Nephron progenitor cell (in vitro differentiated cells): ENCODE measurements at regions not wholly inside any gene's neighbourhood (a gene's known extent, or its start where the extent isn't known, plus 50 kb on each side); places are given as distances from the start of the nearest gene placed in this dataset.
"Not testable (repeated sequence)": the region's sequence is repeated elsewhere in the genome, so short reads cannot be mapped to it uniquely, and the experiment has no call there.

Source experiments
- DNase-seq: peaks from one replicate; pipeline ENCODE4 v3.0.0; 2021
- H3K27ac Mint-ChIP-seq: 2 replicates; pipeline ENCODE4 v1.8.0; 2021; ENCODE audit warnings: mild to moderate bottlenecking, moderate library complexity, mixed read lengths
- H3K27me3 Mint-ChIP-seq: 2 replicates; pipeline ENCODE4 v1.8.0; 2021; ENCODE audit warnings: mild to moderate bottlenecking, low read depth, mixed read lengths; ENCODE audit not compliant: poor library complexity
- H3K36me3 Mint-ChIP-seq: 2 replicates; pipeline ENCODE4 v1.8.0; 2021; ENCODE audit warnings: low read depth, mixed read lengths
- H3K4me1 Mint-ChIP-seq: 2 replicates; pipeline ENCODE4 v1.8.0; 2021; ENCODE audit warnings: mixed read lengths
- H3K4me3 Mint-ChIP-seq: 2 replicates; pipeline ENCODE4 v1.8.0; 2021; ENCODE audit warnings: mild to moderate bottlenecking, moderate library complexity, mixed read lengths
- H3K9me3 Mint-ChIP-seq: 2 replicates; pipeline ENCODE4 v1.8.0; 2021; ENCODE audit warnings: mild to moderate bottlenecking, moderate library complexity, mixed read lengths
- TF ChIP-seq, protein P1 (sequence below): fragments of 200-600 bp; sonication (generic); IDR thresholded peaks from 2 replicates; pipeline ENCODE4 v1.5.0; 2021; ENCODE audit warnings: antibody characterized with exemption

- Mint-ChIP-seq H3K4me3 (no peak overlapping the region), H3K27ac (no peak overlapping the region), H3K9me3 (peaks cover 85% of the 10 kb centered on the region), H3K4me1 (no peaks in the 10 kb centered on the region), H3K36me3 (no peaks in the 10 kb centered on the region), H3K27me3 (no peaks in the 10 kb centered on the region)
- no peak for DNase-seq
- TF ChIP-seq, protein P1, sequence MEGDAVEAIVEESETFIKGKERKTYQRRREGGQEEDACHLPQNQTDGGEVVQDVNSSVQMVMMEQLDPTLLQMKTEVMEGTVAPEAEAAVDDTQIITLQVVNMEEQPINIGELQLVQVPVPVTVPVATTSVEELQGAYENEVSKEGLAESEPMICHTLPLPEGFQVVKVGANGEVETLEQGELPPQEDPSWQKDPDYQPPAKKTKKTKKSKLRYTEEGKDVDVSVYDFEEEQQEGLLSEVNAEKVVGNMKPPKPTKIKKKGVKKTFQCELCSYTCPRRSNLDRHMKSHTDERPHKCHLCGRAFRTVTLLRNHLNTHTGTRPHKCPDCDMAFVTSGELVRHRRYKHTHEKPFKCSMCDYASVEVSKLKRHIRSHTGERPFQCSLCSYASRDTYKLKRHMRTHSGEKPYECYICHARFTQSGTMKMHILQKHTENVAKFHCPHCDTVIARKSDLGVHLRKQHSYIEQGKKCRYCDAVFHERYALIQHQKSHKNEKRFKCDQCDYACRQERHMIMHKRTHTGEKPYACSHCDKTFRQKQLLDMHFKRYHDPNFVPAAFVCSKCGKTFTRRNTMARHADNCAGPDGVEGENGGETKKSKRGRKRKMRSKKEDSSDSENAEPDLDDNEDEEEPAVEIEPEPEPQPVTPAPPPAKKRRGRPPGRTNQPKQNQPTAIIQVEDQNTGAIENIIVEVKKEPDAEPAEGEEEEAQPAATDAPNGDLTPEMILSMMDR = no peak
Measured at GRCh38 chr15:19956124-19956796, 585.3 kb downstream of the GOLGA6L6 start.

GRCh38 chr15:19944261-19944888 is 597.2 kb downstream of the GOLGA6L6 start:
- peaks cover 63% of the 10 kb centered on the region for H3K9me3 Mint-ChIP-seq
- no peaks in the 10 kb centered on the region for H3K36me3 Mint-ChIP-seq
- H3K27ac Mint-ChIP-seq = no peak overlapping the region
- no peaks in the 10 kb centered on the region for H3K4me1 Mint-ChIP-seq
- DNase-seq = no peak
- no peaks in the 10 kb centered on the region for H3K27me3 Mint-ChIP-seq
- TF ChIP-seq, protein P1 = no peak
- no peak overlapping the region for H3K4me3 Mint-ChIP-seq

DNA sequence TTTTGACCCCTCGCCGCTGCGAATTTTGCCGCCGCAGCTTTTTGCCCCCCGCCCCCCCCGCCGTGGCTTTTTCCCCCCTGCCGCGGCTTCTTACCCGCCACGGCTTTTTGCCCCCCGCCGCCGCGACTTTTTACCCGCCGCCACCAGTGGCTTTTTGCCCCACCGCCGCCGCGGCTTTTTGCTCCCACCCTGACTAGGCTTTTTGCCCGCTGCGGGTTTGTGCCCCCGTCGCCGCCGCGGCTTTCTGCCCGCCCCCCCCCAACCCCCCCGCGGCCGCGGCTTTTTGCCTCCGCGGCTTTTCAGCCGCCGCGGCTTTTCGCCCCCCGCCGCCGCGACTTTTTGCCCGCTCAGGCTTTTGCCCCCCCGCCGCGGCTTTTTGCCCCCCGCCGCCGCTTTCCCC is 598.1 kb downstream of the GOLGA6L6 start:
- no peaks in the 10 kb centered on the region for H3K27me3 Mint-ChIP-seq
- no peaks in the 10 kb centered on the region for H3K36me3 Mint-ChIP-seq
- no peak for DNase-seq
- H3K4me3 Mint-ChIP-seq = no peak overlapping the region
- peaks cover 63% of the 10 kb centered on the region for H3K9me3 Mint-ChIP-seq
- TF ChIP-seq, protein P1 = no peak
- no peaks in the 10 kb centered on the region for H3K4me1 Mint-ChIP-seq
- no peak overlapping the region for H3K27ac Mint-ChIP-seq

DNA sequence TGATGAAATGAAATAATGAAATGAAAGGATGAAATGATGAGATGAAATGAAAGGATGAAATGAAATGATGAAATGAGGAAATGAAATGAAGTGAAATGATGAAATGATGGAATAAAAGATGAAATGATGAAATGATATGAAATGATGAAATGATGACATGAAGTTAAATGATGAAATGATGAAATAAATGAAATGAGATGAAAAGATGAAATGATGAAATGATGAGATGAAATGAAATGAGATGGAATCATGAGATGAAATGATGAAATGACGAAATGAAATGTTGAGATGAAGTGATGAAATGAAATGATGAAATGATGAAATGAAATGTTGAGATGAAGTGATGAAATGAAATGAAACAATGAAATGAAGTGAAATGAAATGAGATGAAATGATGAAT is 638.3 kb downstream of the GOLGA6L6 start:
- not testable (repeated sequence) for DNase-seq, H3K27ac Mint-ChIP-seq, H3K4me1 Mint-ChIP-seq, H3K4me3 Mint-ChIP-seq, H3K27me3 Mint-ChIP-seq
- Mint-ChIP-seq H3K9me3 (peaks cover 63% of the 10 kb centered on the region), H3K36me3 (peaks cover 15% of the 10 kb centered on the region)

DNA sequence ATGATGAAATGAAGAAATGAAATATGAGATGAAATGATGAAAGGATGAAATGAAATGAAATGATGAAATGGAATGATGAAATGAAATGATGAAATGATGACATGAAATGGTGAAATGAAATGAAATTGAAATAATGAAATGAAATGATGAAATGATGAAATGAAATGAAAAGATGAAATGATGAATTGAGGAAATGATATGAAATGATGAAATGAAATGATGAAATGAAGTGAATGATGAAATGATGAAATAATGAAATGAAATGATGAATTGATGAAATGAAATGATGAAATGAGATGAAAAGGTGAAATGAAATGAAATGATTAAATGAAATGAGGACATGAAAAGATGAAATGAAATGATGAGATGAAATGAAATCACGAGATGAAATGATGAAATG is 639.2 kb downstream of the GOLGA6L6 start:
- H3K27me3 Mint-ChIP-seq, H3K4me3 Mint-ChIP-seq, H3K27ac Mint-ChIP-seq, H3K4me1 Mint-ChIP-seq, DNase-seq: not testable (repeated sequence)
- Mint-ChIP-seq H3K9me3 (peaks cover 65% of the 10 kb centered on the region), H3K36me3 (peaks cover 15% of the 10 kb centered on the region)

- not testable (repeated sequence) for H3K27ac Mint-ChIP-seq, DNase-seq, H3K4me3 Mint-ChIP-seq, H3K27me3 Mint-ChIP-seq, H3K4me1 Mint-ChIP-seq
- H3K9me3 Mint-ChIP-seq = peaks cover 72% of the 10 kb centered on the region
- peaks cover 15% of the 10 kb centered on the region for H3K36me3 Mint-ChIP-seq
Measured at GRCh38 chr15:19901414-19901813, 640.2 kb downstream of the GOLGA6L6 start.

- H3K27me3 Mint-ChIP-seq = no peaks in the 10 kb centered on the region
- TF ChIP-seq, protein P1 = no peak
- H3K4me3 Mint-ChIP-seq = no peak overlapping the region
- DNase-seq = no peak
- no peaks in the 10 kb centered on the region for H3K4me1 Mint-ChIP-seq
- H3K36me3 Mint-ChIP-seq = peaks cover 15% of the 10 kb centered on the region
- peaks cover 78% of the 10 kb centered on the region for H3K9me3 Mint-ChIP-seq
- H3K27ac Mint-ChIP-seq = no peak overlapping the region
Measured at GRCh38 chr15:19899021-19899824, 642.4 kb downstream of the GOLGA6L6 start.

DNA sequence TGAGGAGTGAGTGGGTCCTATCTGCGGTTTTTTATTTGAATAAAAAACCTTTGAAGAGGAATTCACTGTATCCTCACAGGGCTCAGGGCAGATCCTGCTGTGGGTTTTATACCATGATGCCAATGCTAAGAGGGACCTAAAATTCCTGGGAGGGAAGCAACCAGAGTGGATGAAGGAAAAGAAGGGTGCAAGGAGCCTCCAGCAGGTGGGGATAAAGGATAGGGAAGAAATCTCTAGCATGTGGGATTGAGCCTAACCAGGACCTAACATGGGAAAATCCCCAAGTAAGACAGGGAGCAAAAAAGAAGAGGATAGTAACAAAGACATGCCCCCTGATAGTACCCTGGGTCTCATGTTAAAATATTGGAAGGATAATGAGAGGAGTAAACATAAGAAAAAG is 652.8 kb downstream of the GOLGA6L6 start:
- not testable (repeated sequence) for H3K27ac Mint-ChIP-seq, H3K27me3 Mint-ChIP-seq, H3K4me3 Mint-ChIP-seq, H3K36me3 Mint-ChIP-seq, DNase-seq, H3K4me1 Mint-ChIP-seq
- peaks cover 48% of the 10 kb centered on the region for H3K9me3 Mint-ChIP-seq

DNA sequence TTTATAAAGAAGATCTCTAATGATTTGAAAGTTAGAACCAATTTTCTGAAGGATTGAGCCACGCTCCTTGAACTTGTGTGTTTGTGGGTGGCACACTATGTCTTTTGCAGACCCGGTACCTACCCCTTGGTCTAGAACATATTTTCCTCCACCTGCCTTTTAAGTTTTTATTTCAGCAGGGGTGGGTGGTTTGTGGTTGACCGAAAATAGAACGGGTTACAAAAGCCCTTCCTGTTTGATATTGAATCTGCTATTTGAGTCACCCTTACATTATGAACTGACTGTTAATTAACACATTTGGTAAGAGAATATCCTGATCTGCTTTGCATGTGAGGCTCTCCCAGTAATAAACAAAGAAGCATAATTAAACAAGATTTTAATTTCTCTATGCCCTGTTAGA is 697.5 kb downstream of the GOLGA6L6 start:
- not testable (repeated sequence) for DNase-seq, H3K36me3 Mint-ChIP-seq, H3K4me3 Mint-ChIP-seq, H3K4me1 Mint-ChIP-seq, H3K27me3 Mint-ChIP-seq, H3K27ac Mint-ChIP-seq
- H3K9me3 Mint-ChIP-seq = peaks cover 40% of the 10 kb centered on the region
